Testis (tissue), 2 donors: ENCODE measurements at regions not wholly inside any gene's neighbourhood (a gene's known extent, or its start where the extent isn't known, plus 50 kb on each side); places are given as distances from the start of the nearest gene placed in this dataset.

Experiments
- DNase-seq: peaks from one replicate; pipeline ENCODE4 v3.0.0-alpha.2; 2019
- H3K27ac ChIP-seq, 2 donors: fragments of 200-600 bp; sonication (generic); one replicate each; pipeline ENCODE4 v1.5.1; 2019
- H3K27me3 ChIP-seq: fragments of 200-600 bp; sonication (generic); one replicate; pipeline ENCODE4 v1.5.1; 2019
- H3K36me3 ChIP-seq: fragments of 200-600 bp; sonication (generic); one replicate; pipeline ENCODE4 v1.5.1; 2017; ENCODE audit warnings: low read depth; ENCODE audit errors: missing control alignments
- H3K4me1 ChIP-seq: fragments of 200-600 bp; sonication (generic); one replicate; pipeline ENCODE4 v1.5.1; 2019
- H3K4me3 ChIP-seq, 2 donors: fragments of 200-600 bp; sonication (generic); one replicate each; pipeline ENCODE4 v1.5.1; 2017 to 2019
- H3K9me3 ChIP-seq: fragments of 200-600 bp; sonication (generic); one replicate; pipeline ENCODE4 v1.5.1; 2017
- POLR2A ChIP-seq: fragments of 450-650 bp; IDR thresholded peaks from one replicate; pipeline ENCODE4 v1.6.1; 2017; ENCODE audit warnings: antibody characterized with exemption, mild to moderate bottlenecking, moderate library complexity
- WGBS, 2 donors: methylation state at CpG; one replicate each; pipeline ENCODE4 v1.1.5; 2018; 5-methylcytosine and 5-hydroxymethylcytosine counted together
- intact Hi-C: fragments of 100-400 bp; cut with DNase I; formaldehyde crosslinking; loops from one replicate; pipeline ENCODE4 v1.15.1; 2023; ENCODE audit warnings: low total_unique reads
- TF ChIP-seq, protein P1 (sequence below), 3 experiments: fragments of 450-650 bp in 2 of 3; fragments of 200-600 bp in 1 of 3; sonication (generic) in 1 of 3; IDR thresholded peaks; one replicate each; pipeline ENCODE4 v1.5.1; 2016 to 2019; ENCODE audit warnings: antibody characterized with exemption in 3 of 3, mild to moderate bottlenecking in 2 of 3, moderate library complexity in 1 of 3

DNA sequence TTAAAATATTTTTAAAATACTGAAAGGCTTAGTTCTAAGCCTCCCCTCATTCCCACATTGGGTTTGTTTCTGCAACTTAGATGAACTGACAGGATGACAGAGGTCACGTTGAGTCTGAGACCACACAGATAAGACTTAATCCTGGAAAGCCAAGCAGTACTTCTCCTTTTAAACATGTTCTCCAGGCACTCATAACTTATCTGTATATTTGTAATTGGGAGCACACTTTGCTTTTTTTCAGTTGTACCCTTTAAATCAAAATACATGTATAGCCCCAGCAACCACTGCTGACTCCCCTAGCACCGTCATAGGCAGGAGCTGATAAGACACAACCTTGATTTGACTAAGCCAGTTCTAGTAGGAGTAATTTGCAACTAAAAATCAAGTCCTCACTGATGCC, 394.8 kb downstream of the PID1 start:
- no peaks in the 10 kb centered on the region for H3K36me3 ChIP-seq
- H3K27me3 ChIP-seq, result no peaks in the 10 kb centered on the region
- intact Hi-C loops, result no loop called here
- no peak overlapping the region for H3K27ac ChIP-seq
- H3K9me3 ChIP-seq, result no peaks in the 10 kb centered on the region
- WGBS, 2 donors, result 46 to 50% methylated on average over 2 of the region's 2 CpGs
- no peak overlapping the region for H3K4me3 ChIP-seq
- no peak for DNase-seq
- TF ChIP-seq, protein P1, sequence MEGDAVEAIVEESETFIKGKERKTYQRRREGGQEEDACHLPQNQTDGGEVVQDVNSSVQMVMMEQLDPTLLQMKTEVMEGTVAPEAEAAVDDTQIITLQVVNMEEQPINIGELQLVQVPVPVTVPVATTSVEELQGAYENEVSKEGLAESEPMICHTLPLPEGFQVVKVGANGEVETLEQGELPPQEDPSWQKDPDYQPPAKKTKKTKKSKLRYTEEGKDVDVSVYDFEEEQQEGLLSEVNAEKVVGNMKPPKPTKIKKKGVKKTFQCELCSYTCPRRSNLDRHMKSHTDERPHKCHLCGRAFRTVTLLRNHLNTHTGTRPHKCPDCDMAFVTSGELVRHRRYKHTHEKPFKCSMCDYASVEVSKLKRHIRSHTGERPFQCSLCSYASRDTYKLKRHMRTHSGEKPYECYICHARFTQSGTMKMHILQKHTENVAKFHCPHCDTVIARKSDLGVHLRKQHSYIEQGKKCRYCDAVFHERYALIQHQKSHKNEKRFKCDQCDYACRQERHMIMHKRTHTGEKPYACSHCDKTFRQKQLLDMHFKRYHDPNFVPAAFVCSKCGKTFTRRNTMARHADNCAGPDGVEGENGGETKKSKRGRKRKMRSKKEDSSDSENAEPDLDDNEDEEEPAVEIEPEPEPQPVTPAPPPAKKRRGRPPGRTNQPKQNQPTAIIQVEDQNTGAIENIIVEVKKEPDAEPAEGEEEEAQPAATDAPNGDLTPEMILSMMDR (IDR thresholded peaks at IDR 0.05), result no peak
- TF ChIP-seq POLR2A, result no peak
- no peaks in the 10 kb centered on the region for H3K4me1 ChIP-seq

DNA sequence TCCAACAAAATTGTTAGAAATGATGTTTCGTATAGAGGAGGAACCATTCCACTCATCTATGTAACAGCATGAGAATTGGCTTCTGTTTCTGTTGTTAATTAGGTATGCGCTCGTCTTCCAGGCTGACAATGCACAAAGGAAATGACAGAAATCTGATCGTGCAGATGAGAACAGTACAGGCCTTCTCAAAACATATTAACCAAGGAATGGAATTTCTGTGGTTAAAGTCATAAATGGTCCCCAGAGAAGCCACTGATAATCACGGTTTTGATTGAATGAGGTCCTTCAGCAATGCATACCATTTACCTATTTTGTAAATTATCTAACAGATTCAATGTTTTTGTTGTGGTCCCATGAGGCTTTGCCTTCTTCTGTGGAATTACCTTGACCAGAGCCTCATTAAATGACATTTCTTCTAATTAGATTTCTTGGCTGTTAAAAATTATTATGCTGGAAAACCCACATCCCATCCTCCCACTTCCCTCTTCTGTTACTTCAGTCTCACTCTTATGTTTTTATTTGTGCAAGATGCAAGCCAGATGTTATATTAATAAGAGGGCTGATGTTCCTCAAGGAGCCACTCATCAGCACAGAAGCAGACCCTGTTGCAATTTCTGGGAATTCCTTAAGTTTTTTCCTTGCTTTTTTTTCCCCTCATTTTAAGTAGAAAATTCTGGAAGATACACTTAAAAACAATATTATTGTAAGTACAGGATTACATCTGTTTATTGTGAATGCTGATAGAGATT, 395.8 kb downstream of the PID1 start:
- TF ChIP-seq POLR2A, result no peak
- TF ChIP-seq, protein P1 (IDR thresholded peaks at IDR 0.05), result no peak
- H3K27ac ChIP-seq, result no peak overlapping the region
- 57% methylated on average over 5 of the region's 5 CpGs for WGBS, 2 donors
- H3K4me3 ChIP-seq, result no peak overlapping the region
- H3K4me1 ChIP-seq, result no peaks in the 10 kb centered on the region
- H3K27me3 ChIP-seq, result no peaks in the 10 kb centered on the region
- no peak for DNase-seq
- H3K9me3 ChIP-seq, result no peaks in the 10 kb centered on the region
- H3K36me3 ChIP-seq, result no peaks in the 10 kb centered on the region
- intact Hi-C loops, result no loop called here

DNA sequence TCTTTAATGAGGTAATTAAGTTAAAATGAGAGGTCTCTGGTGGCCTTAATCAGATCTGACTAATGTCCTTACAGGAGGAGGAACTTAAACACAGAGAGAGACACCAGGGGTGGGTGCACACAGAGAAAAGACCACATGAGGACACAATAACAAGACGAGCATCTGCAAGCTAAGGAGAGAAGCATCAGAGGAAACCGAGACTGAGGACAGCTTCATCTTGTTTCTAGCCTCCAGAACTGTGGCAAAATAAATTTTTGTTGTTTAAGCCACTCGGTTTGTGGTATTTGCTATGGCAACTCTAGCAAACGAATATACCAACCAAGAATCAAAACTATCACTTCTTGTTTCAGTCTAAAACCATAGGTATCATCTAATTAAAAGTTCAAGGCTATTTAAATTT, 400.1 kb downstream of the PID1 start:
- H3K27me3 ChIP-seq, result no peaks in the 10 kb centered on the region
- no peak for DNase-seq
- 83 to 86% methylated on average over 4 of the region's 4 CpGs for WGBS, 2 donors
- intact Hi-C loops, result no loop called here
- TF ChIP-seq, protein P1 (IDR thresholded peaks at IDR 0.05), result no peak
- no peak for TF ChIP-seq POLR2A
- no peaks in the 10 kb centered on the region for H3K36me3 ChIP-seq
- H3K4me3 ChIP-seq, result no peak overlapping the region
- no peaks in the 10 kb centered on the region for H3K4me1 ChIP-seq
- no peak overlapping the region for H3K27ac ChIP-seq
- H3K9me3 ChIP-seq, result no peaks in the 10 kb centered on the region

DNA sequence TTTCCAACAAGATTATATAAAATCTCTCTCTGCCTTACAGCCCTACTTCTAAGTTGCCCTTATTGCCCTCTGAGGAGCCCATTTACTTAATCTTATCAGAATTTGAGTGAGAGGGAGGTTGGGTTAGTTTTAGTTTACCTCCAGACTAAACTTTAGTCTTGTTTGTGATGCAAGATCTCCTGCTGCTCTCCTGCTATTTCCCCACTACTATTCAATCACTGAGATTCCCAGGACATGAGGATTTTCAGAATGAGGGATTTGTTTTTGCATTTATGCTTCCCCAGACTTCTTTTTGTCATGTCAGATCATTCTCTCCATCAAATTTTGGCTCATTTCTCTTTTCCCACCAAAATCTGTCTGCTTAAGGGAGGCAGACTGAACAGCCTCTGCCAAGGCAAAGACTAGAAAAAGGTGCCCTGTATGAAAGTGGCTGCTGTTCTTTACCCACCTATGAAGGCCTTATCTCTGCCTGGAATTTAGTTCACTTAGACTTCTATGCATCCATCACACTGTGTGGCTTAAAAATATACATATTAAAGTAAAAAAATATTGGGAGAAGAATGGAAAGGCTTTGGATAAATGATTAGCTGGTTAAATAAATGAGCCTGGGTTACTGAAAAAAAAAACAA, 401.3 kb downstream of the PID1 start:
- Histone ChIP-seq H3K27me3 (no peaks in the 10 kb centered on the region), H3K4me3 (no peak overlapping the region), H3K27ac (no peak overlapping the region), H3K36me3 (no peaks in the 10 kb centered on the region), H3K4me1 (no peaks in the 10 kb centered on the region), H3K9me3 (no peaks in the 10 kb centered on the region)
- no peak for DNase-seq
- TF ChIP-seq, protein P1 (IDR thresholded peaks at IDR 0.05), result no peak
- TF ChIP-seq POLR2A, result no peak
- intact Hi-C loops, result no loop called here

DNA sequence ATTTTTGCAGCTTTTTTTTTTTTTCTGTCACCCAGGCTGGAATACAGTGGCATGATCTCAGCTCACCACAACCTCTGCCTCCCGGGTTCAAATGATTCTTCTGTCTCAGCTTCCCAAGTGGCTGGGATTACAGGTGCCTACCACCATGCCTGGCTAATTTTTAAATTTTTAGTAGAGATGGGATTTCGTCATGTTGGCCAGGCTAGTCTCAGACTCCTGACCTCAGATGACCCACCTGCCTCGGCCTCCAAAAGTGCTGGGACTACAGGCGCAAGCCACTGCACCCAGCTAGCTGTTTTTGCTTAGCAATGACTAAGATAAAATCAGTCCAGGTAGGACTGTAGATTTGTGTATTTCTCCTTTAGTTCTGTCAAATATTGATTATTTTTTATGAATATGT, 403.7 kb downstream of the PID1 start:
- no peak overlapping the region for H3K4me3 ChIP-seq
- intact Hi-C loops, result no loop called here

More for the DNA sequence above, 403.7 kb downstream of the PID1 start:
- TF ChIP-seq POLR2A, result no peak
- TF ChIP-seq, protein P1 (IDR thresholded peaks at IDR 0.05), result no peak
- Histone ChIP-seq H3K4me1 (no peaks in the 10 kb centered on the region), H3K27ac (no peak overlapping the region), H3K9me3 (no peaks in the 10 kb centered on the region), H3K27me3 (no peaks in the 10 kb centered on the region), H3K36me3 (no peaks in the 10 kb centered on the region)
- DNase-seq, result no peak
- 86 to 96% methylated on average over 4 of the region's 4 CpGs for WGBS, 2 donors
